PC-9 (cell line): ENCODE measurements at regions not wholly inside any gene's neighbourhood (a gene's known extent, or its start where the extent isn't known, plus 50 kb on each side); places are given as distances from the start of the nearest gene placed in this dataset.

Experiments used
- BruUV-seq: library from RNA; stranded (reverse); fragments of 400-500 nt; replicated peaks from 2 replicates; lab custom pipeline; 2021; lab: Mats Ljungman, UMichigan
- CTCF ChIA-PET: fragments of 300-600 bp; sonication (Branson Sonifier 250); formaldehyde crosslinking; loops from one replicate; lab custom pipeline; 2022; ENCODE audit warnings: antibody characterized with exemption; lab: Charles Lee
- POLR2A ChIA-PET: fragments of 300-600 bp; sonication (Branson Sonifier 250); formaldehyde crosslinking; loops from one replicate; lab custom pipeline; 2022; ENCODE audit warnings: antibody characterized with exemption; ENCODE audit not compliant: unreplicated experiment; lab: Charles Lee
- DNase-seq, 2 experiments: peaks; one replicate each; pipeline versions ENCODE4 v3.0.0 to v3.0.0-alpha.2; 2015 to 2022; ENCODE audit warnings: mixed read lengths in 1 of 2
- H2AFZ ChIP-seq: fragments of 200-600 bp; sonication (generic); 2 replicates; pipeline ENCODE4 v1.8.1; 2017; ENCODE audit warnings: antibody characterized with exemption
- H3F3A ChIP-seq: fragments of 200-600 bp; sonication (generic); 2 replicates; pipeline ENCODE4 v1.8.1; 2017; ENCODE audit warnings: antibody characterized with exemption, mild to moderate bottlenecking, low read depth; ENCODE audit not compliant: insufficient read depth
- H3K27ac ChIP-seq: fragments of 200-600 bp; sonication (generic); 2 replicates; pipeline ENCODE4 v1.6.1; 2016; ENCODE audit warnings: mixed run types
- H3K27me3 ChIP-seq: fragments of 200-600 bp; sonication (generic); 2 replicates; pipeline ENCODE4 v1.6.1; 2016; ENCODE audit warnings: low read depth, mixed run types; ENCODE audit not compliant: insufficient read depth
- H3K36me3 ChIP-seq: fragments of 200-600 bp; sonication (generic); 2 replicates; pipeline ENCODE4 v1.6.1; 2016; ENCODE audit warnings: low read depth, mixed run types
- H3K4me1 ChIP-seq: fragments of 200-600 bp; sonication (generic); replicated peaks from 2 replicates; pipeline ENCODE4 v1.6.1; 2016; ENCODE audit warnings: mixed run types; ENCODE audit not compliant: insufficient read depth
- H3K4me2 ChIP-seq: fragments of 200-600 bp; sonication (generic); 2 replicates; pipeline ENCODE4 v1.6.1; 2017; ENCODE audit warnings: mixed run types
- H3K4me3 ChIP-seq: fragments of 200-600 bp; sonication (generic); 2 replicates; pipeline ENCODE4 v1.6.1; 2016; ENCODE audit warnings: mixed run types
- H3K79me2 ChIP-seq: fragments of 200-600 bp; sonication (generic); 2 replicates; pipeline ENCODE4 v1.6.1; 2017; ENCODE audit warnings: low read depth, mixed run types
- H3K9me2 ChIP-seq: fragments of 200-600 bp; sonication (generic); 2 replicates; pipeline ENCODE4 v1.8.1; 2017; ENCODE audit warnings: mild to moderate bottlenecking; ENCODE audit not compliant: insufficient read depth
- H3K9me3 ChIP-seq: fragments of 200-600 bp; sonication (generic); 2 replicates; pipeline ENCODE4 v1.8.1; 2016; ENCODE audit warnings: low read depth; ENCODE audit not compliant: insufficient read depth
- H4K20me1 ChIP-seq: fragments of 200-600 bp; sonication (generic); 2 replicates; pipeline ENCODE4 v1.8.1; 2017; ENCODE audit not compliant: insufficient read depth
- EZH2 ChIP-seq: fragments of 200-600 bp; sonication (generic); IDR thresholded peaks from 2 replicates; pipeline ENCODE4 v1.8.0; 2017; ENCODE audit warnings: antibody characterized with exemption, low read depth
- intact Hi-C: fragments of 100-400 bp; cut with micrococcal nuclease; formaldehyde crosslinking; loops from one replicate; pipeline ENCODE4 v1.10.0; 2022; ENCODE audit not compliant: unreplicated experiment
- TF ChIP-seq, protein P1 (sequence below): fragments of 200-600 bp; sonication (generic); conservative IDR thresholded peaks from 2 replicates; pipeline ENCODE4 v1.6.1; 2017; ENCODE audit warnings: mixed run types, antibody characterized with exemption, mild to moderate bottlenecking, moderate library complexity

DNA sequence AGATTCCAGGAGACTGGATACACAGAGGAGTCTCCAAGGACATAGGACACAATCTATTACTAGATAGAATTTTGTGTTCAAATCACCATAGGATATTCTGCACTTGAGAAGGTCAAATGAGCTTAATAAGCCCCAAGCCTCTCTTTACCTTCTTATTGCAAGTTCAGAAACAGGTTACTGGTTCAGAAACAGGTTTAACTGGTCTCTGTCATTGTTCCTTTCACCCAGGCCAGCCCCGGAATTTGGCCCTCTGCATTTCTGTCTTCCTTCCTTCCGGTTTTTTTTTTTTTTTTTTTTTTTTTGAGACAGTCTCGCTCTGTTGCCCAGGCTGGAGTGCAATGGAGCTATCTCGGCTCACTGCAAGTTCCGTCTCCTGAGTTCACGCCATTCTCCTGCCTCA, 700.2 kb downstream of the EPHA4 start:
- CTCF ChIA-PET: no interaction called here
- DNase-seq: peak; percentile 23 to 68

DNA sequence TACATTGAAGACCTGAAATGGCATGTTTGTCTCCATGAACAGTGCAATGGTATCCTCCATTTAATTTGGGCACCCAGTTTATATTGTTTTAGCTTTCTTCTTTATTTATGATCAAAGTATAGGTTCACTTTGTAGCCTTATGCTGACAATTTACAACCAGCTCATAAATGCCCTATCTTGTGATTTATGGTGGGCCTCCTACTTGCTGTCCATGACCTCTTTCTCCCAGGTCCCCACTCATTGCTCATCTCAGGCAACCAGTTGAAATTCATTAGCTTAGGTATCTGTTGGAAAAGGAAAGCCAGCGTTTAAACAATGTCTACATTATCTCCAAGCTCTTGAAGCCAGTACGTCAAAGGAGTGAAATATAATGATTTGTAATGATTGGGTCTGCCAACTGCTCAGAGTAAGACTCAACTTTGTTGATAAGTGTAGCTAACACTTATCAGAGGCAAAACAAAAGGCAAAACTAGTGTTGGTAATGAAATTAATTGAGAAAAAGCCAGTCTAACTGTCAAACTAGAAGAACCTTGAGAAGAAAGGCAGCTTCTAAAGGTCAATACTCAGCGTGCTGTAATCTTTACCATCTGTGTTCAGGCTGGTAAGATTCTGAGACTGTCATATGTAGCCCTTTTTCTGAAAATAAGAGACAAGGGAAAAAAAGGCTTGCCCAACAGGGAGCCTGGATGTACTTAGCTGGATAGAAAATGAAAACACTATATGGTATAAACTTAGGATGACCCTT, 695.9 kb downstream of the EPHA4 start:
- no peak overlapping the region for H3K4me3 ChIP-seq

More for the DNA sequence above, 700.2 kb downstream of the EPHA4 start:
- BruUV-seq: no TSS peak
- Histone ChIP-seq H3K4me2 (peak overlapping the region; percentile 43), H3K27me3 (no peaks in the 10 kb centered on the region), H3K4me1 (peaks cover 20% of the 10 kb centered on the region), H2AFZ (0 out of 2 replicates have a peak overlapping the region, but pooled peaks have one; percentile 1), H3K27ac (no peak overlapping the region), H3K9me3 (peaks cover 18% of the 10 kb centered on the region; the same call in 1 of the 2 replicates), H4K20me1 (no peaks in the 10 kb centered on the region), H3K36me3 (no peaks in the 10 kb centered on the region), H3F3A (no peaks in the 10 kb centered on the region), H3K9me2 (no peaks in the 10 kb centered on the region), H3K79me2 (no peaks in the 10 kb centered on the region), H3K4me3 (0 out of 2 replicates have a peak overlapping the region, but pooled peaks have one; percentile 1)
- POLR2A ChIA-PET: no interaction called here
- TF ChIP-seq EZH2: no peak
- TF ChIP-seq, protein P1, sequence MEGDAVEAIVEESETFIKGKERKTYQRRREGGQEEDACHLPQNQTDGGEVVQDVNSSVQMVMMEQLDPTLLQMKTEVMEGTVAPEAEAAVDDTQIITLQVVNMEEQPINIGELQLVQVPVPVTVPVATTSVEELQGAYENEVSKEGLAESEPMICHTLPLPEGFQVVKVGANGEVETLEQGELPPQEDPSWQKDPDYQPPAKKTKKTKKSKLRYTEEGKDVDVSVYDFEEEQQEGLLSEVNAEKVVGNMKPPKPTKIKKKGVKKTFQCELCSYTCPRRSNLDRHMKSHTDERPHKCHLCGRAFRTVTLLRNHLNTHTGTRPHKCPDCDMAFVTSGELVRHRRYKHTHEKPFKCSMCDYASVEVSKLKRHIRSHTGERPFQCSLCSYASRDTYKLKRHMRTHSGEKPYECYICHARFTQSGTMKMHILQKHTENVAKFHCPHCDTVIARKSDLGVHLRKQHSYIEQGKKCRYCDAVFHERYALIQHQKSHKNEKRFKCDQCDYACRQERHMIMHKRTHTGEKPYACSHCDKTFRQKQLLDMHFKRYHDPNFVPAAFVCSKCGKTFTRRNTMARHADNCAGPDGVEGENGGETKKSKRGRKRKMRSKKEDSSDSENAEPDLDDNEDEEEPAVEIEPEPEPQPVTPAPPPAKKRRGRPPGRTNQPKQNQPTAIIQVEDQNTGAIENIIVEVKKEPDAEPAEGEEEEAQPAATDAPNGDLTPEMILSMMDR: no peak
- intact Hi-C loops: no loop called here

DNA sequence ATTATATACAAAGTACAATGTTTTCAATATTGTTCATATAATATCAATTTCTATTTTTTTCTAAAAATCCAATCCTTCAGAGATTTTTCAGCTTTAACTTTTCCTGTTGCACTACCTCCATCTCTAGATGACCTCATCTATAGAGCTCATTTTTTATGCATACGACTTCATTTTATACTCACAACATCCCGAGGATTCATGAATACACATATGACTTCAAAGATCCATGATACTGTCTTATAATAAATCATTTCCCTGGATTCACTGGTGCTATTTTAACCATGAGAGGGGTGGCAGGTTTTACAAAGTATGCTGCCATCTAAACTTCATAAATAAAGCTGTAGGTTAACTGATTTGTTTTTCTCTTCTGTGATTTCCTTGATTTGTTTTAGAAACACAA, 694.6 kb downstream of the EPHA4 start:
- Histone ChIP-seq H4K20me1 (no peaks in the 10 kb centered on the region), H3K27me3 (no peaks in the 10 kb centered on the region), H2AFZ (no peak overlapping the region), H3K36me3 (no peaks in the 10 kb centered on the region), H3K79me2 (no peaks in the 10 kb centered on the region), H3K4me1 (peaks cover 6% of the 10 kb centered on the region; the same call in 1 of the 2 replicates), H3K9me3 (peaks cover 8% of the 10 kb centered on the region; the same call in 1 of the 2 replicates), H3K27ac (no peak overlapping the region), H3K4me2 (no peak overlapping the region), H3K9me2 (no peaks in the 10 kb centered on the region), H3K4me3 (no peak overlapping the region), H3F3A (no peaks in the 10 kb centered on the region)
- TF ChIP-seq EZH2: no peak
- TF ChIP-seq, protein P1: no peak
- CTCF ChIA-PET: no interaction called here
- intact Hi-C loops: no loop called here
- DNase-seq: no peak
- POLR2A ChIA-PET: no interaction called here
- BruUV-seq: no TSS peak

More for the DNA sequence above, 695.9 kb downstream of the EPHA4 start:
- H3K36me3 ChIP-seq: no peaks in the 10 kb centered on the region
- no peaks in the 10 kb centered on the region for H3K9me2 ChIP-seq
- ChIA-PET POLR2A (no interaction called here), CTCF (no interaction called here)
- H2AFZ ChIP-seq: no peak overlapping the region
- peaks cover 15% of the 10 kb centered on the region; the same call in 1 of the 2 replicates for H3K9me3 ChIP-seq
- peaks cover 18% of the 10 kb centered on the region for H3K4me1 ChIP-seq
- DNase-seq: no peak
- no peak overlapping the region for H3K27ac ChIP-seq
- no TSS peak for BruUV-seq
- H3K79me2 ChIP-seq: no peaks in the 10 kb centered on the region
- no peaks in the 10 kb centered on the region for H3F3A ChIP-seq
- TF ChIP-seq EZH2: no peak
- TF ChIP-seq, protein P1: no peak
- intact Hi-C loops: no loop called here
- no peaks in the 10 kb centered on the region for H4K20me1 ChIP-seq
- no peaks in the 10 kb centered on the region for H3K27me3 ChIP-seq
- no peak overlapping the region for H3K4me2 ChIP-seq
